GM10266 (cell line): ENCODE measurements at regions not wholly inside any gene's neighbourhood (a gene's known extent, or its start where the extent isn't known, plus 50 kb on each side); places are given as distances from the start of the nearest gene placed in this dataset.

ENCODE experiments used
- DNase-seq: peaks from one replicate; pipeline ENCODE4 v3.0.0; 2012; ENCODE audit errors: extremely low spot score
- CTCF ChIP-seq: IDR thresholded peaks from 2 replicates; pipeline ENCODE4 v1.5.1; 2012; ENCODE audit warnings: mild to moderate bottlenecking, low read depth; ENCODE audit not compliant: control insufficient read depth, insufficient read depth; ENCODE audit errors: missing control alignments

- DNase-seq = no peak
- TF ChIP-seq CTCF = no peak
Measured at GRCh38 chr2:122244598-122245229, 489.3 kb downstream of the TSN start.

GRCh38 chr2:122249673-122250072 lies 494.2 kb downstream of the TSN start:
- DNase-seq = no peak
- TF ChIP-seq CTCF = no peak

- TF ChIP-seq CTCF = no peak
- no peak for DNase-seq
Measured at GRCh38 chr2:122251158-122251557, 495.7 kb downstream of the TSN start.

- TF ChIP-seq CTCF = no peak
- DNase-seq = no peak
Measured at GRCh38 chr2:122251566-122251965, 496.1 kb downstream of the TSN start.

GRCh38 chr2:122255924-122256323 lies 500.5 kb downstream of the TSN start:
- DNase-seq = no peak
- TF ChIP-seq CTCF = no peak

GRCh38 chr2:122261911-122262310 lies 506.5 kb downstream of the TSN start:
- TF ChIP-seq CTCF = no peak
- no peak for DNase-seq

- DNase-seq = no peak
- no peak for TF ChIP-seq CTCF
Measured at GRCh38 chr2:122263746-122264145, 508.3 kb downstream of the TSN start.
